ENCODE measurements at regions not wholly inside any gene's neighbourhood (a gene's known extent, or its start where the extent isn't known, plus 50 kb on each side); places are given as distances from the start of the nearest gene placed in this dataset.

GRCh38 chr11:98862169-98862568 lies 158.6 kb upstream of the CNTN5 start:
- H3K4me3 ChIP-seq (ENCODE audit: low read length in 3 of 3): no peak overlapping the region
- no peaks in the 10 kb centered on the region for H3K9me3 ChIP-seq (ENCODE audit: control insufficient read depth in 3 of 3, low read length in 3 of 3)
- H3K27ac ChIP-seq (ENCODE audit: low read depth, low read length): no peak overlapping the region
- H3K27me3 ChIP-seq (ENCODE audit: control insufficient read depth in 3 of 3, insufficient read depth in 3 of 3, low read length in 3 of 3): no peaks in the 10 kb centered on the region
- H3K9ac ChIP-seq (ENCODE audit: low read depth in 1 of 3, low read length in 3 of 3): no peak overlapping the region
- H3K36me3 ChIP-seq (ENCODE audit: control insufficient read depth in 3 of 3, insufficient read depth in 3 of 3, low read length in 3 of 3): no peaks in the 10 kb centered on the region
- H3K4me1 ChIP-seq (ENCODE audit: control insufficient read depth in 3 of 3, insufficient read depth in 3 of 3, low read length in 3 of 3): no peaks in the 10 kb centered on the region

GRCh38 chr11:98871690-98872089 lies 149.1 kb upstream of the CNTN5 start:
- Histone ChIP-seq H3K4me3 (ENCODE audit: low read length in 3 of 3) (no peak overlapping the region), H3K27ac (ENCODE audit: low read depth, low read length) (no peak overlapping the region), H3K4me1 (ENCODE audit: control insufficient read depth in 3 of 3, insufficient read depth in 3 of 3, low read length in 3 of 3) (no peaks in the 10 kb centered on the region), H3K36me3 (ENCODE audit: control insufficient read depth in 3 of 3, insufficient read depth in 3 of 3, low read length in 3 of 3) (no peaks in the 10 kb centered on the region), H3K9ac (ENCODE audit: low read depth in 1 of 3, low read length in 3 of 3) (no peak overlapping the region), H3K27me3 (ENCODE audit: control insufficient read depth in 3 of 3, insufficient read depth in 3 of 3, low read length in 3 of 3) (no peaks in the 10 kb centered on the region), H3K9me3 (ENCODE audit: control insufficient read depth in 3 of 3, low read length in 3 of 3) (no peaks in the 10 kb centered on the region)

- no peaks in the 10 kb centered on the region for H3K36me3 ChIP-seq (ENCODE audit: control insufficient read depth in 3 of 3, insufficient read depth in 3 of 3, low read length in 3 of 3)
- no peaks in the 10 kb centered on the region for H3K4me1 ChIP-seq (ENCODE audit: control insufficient read depth in 3 of 3, insufficient read depth in 3 of 3, low read length in 3 of 3)
- H3K9ac ChIP-seq (ENCODE audit: low read depth in 1 of 3, low read length in 3 of 3): no peak overlapping the region
- no peaks in the 10 kb centered on the region for H3K9me3 ChIP-seq (ENCODE audit: control insufficient read depth in 3 of 3, low read length in 3 of 3)
- no peak overlapping the region for H3K27ac ChIP-seq (ENCODE audit: low read depth, low read length)
- H3K4me3 ChIP-seq (ENCODE audit: low read length in 3 of 3): no peak overlapping the region
- no peaks in the 10 kb centered on the region for H3K27me3 ChIP-seq (ENCODE audit: control insufficient read depth in 3 of 3, insufficient read depth in 3 of 3, low read length in 3 of 3)
These were observed 146.7 kb upstream of the CNTN5 start for GRCh38 chr11:98874050-98874449.

- no peaks in the 10 kb centered on the region for H3K36me3 ChIP-seq (ENCODE audit: control insufficient read depth in 3 of 3, insufficient read depth in 3 of 3, low read length in 3 of 3)
- H3K9ac ChIP-seq (ENCODE audit: low read depth in 1 of 3, low read length in 3 of 3): no peak overlapping the region
- H3K4me1 ChIP-seq (ENCODE audit: control insufficient read depth in 3 of 3, insufficient read depth in 3 of 3, low read length in 3 of 3): no peaks in the 10 kb centered on the region
- H3K27me3 ChIP-seq (ENCODE audit: control insufficient read depth in 3 of 3, insufficient read depth in 3 of 3, low read length in 3 of 3): no peaks in the 10 kb centered on the region
- no peak overlapping the region for H3K4me3 ChIP-seq (ENCODE audit: low read length in 3 of 3)
- no peak overlapping the region for H3K27ac ChIP-seq (ENCODE audit: low read depth, low read length)
- H3K9me3 ChIP-seq (ENCODE audit: control insufficient read depth in 3 of 3, low read length in 3 of 3): no peaks in the 10 kb centered on the region
These were observed 124.8 kb upstream of the CNTN5 start for GRCh38 chr11:98895936-98896335.

GRCh38 chr11:98940913-98941312 lies 79.8 kb upstream of the CNTN5 start:
- H3K4me3 ChIP-seq (ENCODE audit: low read length in 3 of 3): no peak overlapping the region
- H3K9ac ChIP-seq (ENCODE audit: low read depth in 1 of 3, low read length in 3 of 3): no peak overlapping the region
- H3K27me3 ChIP-seq (ENCODE audit: control insufficient read depth in 3 of 3, insufficient read depth in 3 of 3, low read length in 3 of 3): no peaks in the 10 kb centered on the region
- H3K4me1 ChIP-seq (ENCODE audit: control insufficient read depth in 3 of 3, insufficient read depth in 3 of 3, low read length in 3 of 3): no peaks in the 10 kb centered on the region
- H3K27ac ChIP-seq (ENCODE audit: low read depth, low read length): no peak overlapping the region
- H3K9me3 ChIP-seq (ENCODE audit: control insufficient read depth in 3 of 3, low read length in 3 of 3): peaks cover 0 to 3% (median 0%) of the 10 kb centered on the region in 3 donors
- no peaks in the 10 kb centered on the region for H3K36me3 ChIP-seq (ENCODE audit: control insufficient read depth in 3 of 3, insufficient read depth in 3 of 3, low read length in 3 of 3)

GRCh38 chr11:98944461-98944860 lies 76.3 kb upstream of the CNTN5 start:
- Histone ChIP-seq H3K27me3 (ENCODE audit: control insufficient read depth in 3 of 3, insufficient read depth in 3 of 3, low read length in 3 of 3) (no peaks in the 10 kb centered on the region), H3K27ac (ENCODE audit: low read depth, low read length) (no peak overlapping the region), H3K4me3 (ENCODE audit: low read length in 3 of 3) (no peak overlapping the region), H3K4me1 (ENCODE audit: control insufficient read depth in 3 of 3, insufficient read depth in 3 of 3, low read length in 3 of 3) (no peaks in the 10 kb centered on the region), H3K9ac (ENCODE audit: low read depth in 1 of 3, low read length in 3 of 3) (no peak overlapping the region), H3K36me3 (ENCODE audit: control insufficient read depth in 3 of 3, insufficient read depth in 3 of 3, low read length in 3 of 3) (no peaks in the 10 kb centered on the region), H3K9me3 (ENCODE audit: control insufficient read depth in 3 of 3, low read length in 3 of 3) (peaks cover 0 to 3% (median 0%) of the 10 kb centered on the region in 3 donors)

GRCh38 chr11:98952107-98952506 lies 68.6 kb upstream of the CNTN5 start:
- H3K27ac ChIP-seq (ENCODE audit: low read depth, low read length): no peak overlapping the region
- H3K27me3 ChIP-seq (ENCODE audit: control insufficient read depth in 3 of 3, insufficient read depth in 3 of 3, low read length in 3 of 3): no peaks in the 10 kb centered on the region
- no peak overlapping the region for H3K9ac ChIP-seq (ENCODE audit: low read depth in 1 of 3, low read length in 3 of 3)
- no peak overlapping the region for H3K4me3 ChIP-seq (ENCODE audit: low read length in 3 of 3)
- no peaks in the 10 kb centered on the region for H3K36me3 ChIP-seq (ENCODE audit: control insufficient read depth in 3 of 3, insufficient read depth in 3 of 3, low read length in 3 of 3)
- H3K9me3 ChIP-seq (ENCODE audit: control insufficient read depth in 3 of 3, low read length in 3 of 3): no peaks in the 10 kb centered on the region
- no peaks in the 10 kb centered on the region for H3K4me1 ChIP-seq (ENCODE audit: control insufficient read depth in 3 of 3, insufficient read depth in 3 of 3, low read length in 3 of 3)

GRCh38 chr11:98955551-98955950 lies 65.2 kb upstream of the CNTN5 start:
- no peaks in the 10 kb centered on the region for H3K4me1 ChIP-seq (ENCODE audit: control insufficient read depth in 3 of 3, insufficient read depth in 3 of 3, low read length in 3 of 3)
- H3K36me3 ChIP-seq (ENCODE audit: control insufficient read depth in 3 of 3, insufficient read depth in 3 of 3, low read length in 3 of 3): no peaks in the 10 kb centered on the region
- no peaks in the 10 kb centered on the region for H3K9me3 ChIP-seq (ENCODE audit: control insufficient read depth in 3 of 3, low read length in 3 of 3)
- H3K4me3 ChIP-seq (ENCODE audit: low read length in 3 of 3): no peak overlapping the region
- H3K9ac ChIP-seq (ENCODE audit: low read depth in 1 of 3, low read length in 3 of 3): no peak overlapping the region
- H3K27ac ChIP-seq (ENCODE audit: low read depth, low read length): no peak overlapping the region
- H3K27me3 ChIP-seq (ENCODE audit: control insufficient read depth in 3 of 3, insufficient read depth in 3 of 3, low read length in 3 of 3): no peaks in the 10 kb centered on the region

GRCh38 chr11:98964146-98964545 lies 56.6 kb upstream of the CNTN5 start:
- H3K27me3 ChIP-seq (ENCODE audit: control insufficient read depth in 3 of 3, insufficient read depth in 3 of 3, low read length in 3 of 3): no peaks in the 10 kb centered on the region
- H3K36me3 ChIP-seq (ENCODE audit: control insufficient read depth in 3 of 3, insufficient read depth in 3 of 3, low read length in 3 of 3): no peaks in the 10 kb centered on the region
- H3K9ac ChIP-seq (ENCODE audit: low read depth in 1 of 3, low read length in 3 of 3): no peak overlapping the region
- H3K4me3 ChIP-seq (ENCODE audit: low read length in 3 of 3): no peak overlapping the region
- no peaks in the 10 kb centered on the region for H3K4me1 ChIP-seq (ENCODE audit: control insufficient read depth in 3 of 3, insufficient read depth in 3 of 3, low read length in 3 of 3)
- no peak overlapping the region for H3K27ac ChIP-seq (ENCODE audit: low read depth, low read length)
- H3K9me3 ChIP-seq (ENCODE audit: control insufficient read depth in 3 of 3, low read length in 3 of 3): no peaks in the 10 kb centered on the region

GRCh38 chr11:98965358-98965757 lies 55.4 kb upstream of the CNTN5 start:
- no peak overlapping the region for H3K4me3 ChIP-seq (ENCODE audit: low read length in 3 of 3)
- no peaks in the 10 kb centered on the region for H3K9me3 ChIP-seq (ENCODE audit: control insufficient read depth in 3 of 3, low read length in 3 of 3)
- no peak overlapping the region for H3K27ac ChIP-seq (ENCODE audit: low read depth, low read length)
- no peaks in the 10 kb centered on the region for H3K27me3 ChIP-seq (ENCODE audit: control insufficient read depth in 3 of 3, insufficient read depth in 3 of 3, low read length in 3 of 3)
- H3K36me3 ChIP-seq (ENCODE audit: control insufficient read depth in 3 of 3, insufficient read depth in 3 of 3, low read length in 3 of 3): no peaks in the 10 kb centered on the region
- no peak overlapping the region for H3K9ac ChIP-seq (ENCODE audit: low read depth in 1 of 3, low read length in 3 of 3)
- no peaks in the 10 kb centered on the region for H3K4me1 ChIP-seq (ENCODE audit: control insufficient read depth in 3 of 3, insufficient read depth in 3 of 3, low read length in 3 of 3)

- Histone ChIP-seq H3K9me3 (ENCODE audit: control insufficient read depth in 3 of 3, low read length in 3 of 3) (no peaks in the 10 kb centered on the region), H3K27me3 (ENCODE audit: control insufficient read depth in 3 of 3, insufficient read depth in 3 of 3, low read length in 3 of 3) (no peaks in the 10 kb centered on the region), H3K4me3 (ENCODE audit: low read length in 3 of 3) (no peak overlapping the region), H3K27ac (ENCODE audit: low read depth, low read length) (no peak overlapping the region), H3K36me3 (ENCODE audit: control insufficient read depth in 3 of 3, insufficient read depth in 3 of 3, low read length in 3 of 3) (no peaks in the 10 kb centered on the region), H3K9ac (ENCODE audit: low read depth in 1 of 3, low read length in 3 of 3) (no peak overlapping the region), H3K4me1 (ENCODE audit: control insufficient read depth in 3 of 3, insufficient read depth in 3 of 3, low read length in 3 of 3) (no peaks in the 10 kb centered on the region)
These were observed 55.0 kb upstream of the CNTN5 start for GRCh38 chr11:98965775-98966174.

All from skeletal muscle tissue (tissue), 3 donors.